Left ventricle myocardium inferior (tissue), 1 donor: ENCODE measurements at regions not wholly inside any gene's neighbourhood (a gene's known extent, or its start where the extent isn't known, plus 50 kb on each side); places are given as distances from the start of the nearest gene placed in this dataset.
"Not testable (repeated sequence)": the region's sequence is repeated elsewhere in the genome, so short reads cannot be mapped to it uniquely, and the experiment has no call there.

Experiments used
- DNase-seq: peaks from one replicate; pipeline ENCODE4 v3.0.0-alpha.2; 2020
- H3K27ac ChIP-seq: fragments of 200-600 bp; replicated peaks from 2 replicates; pipeline ENCODE4 v1.8.0; 2021
- H3K27me3 ChIP-seq: fragments of 200-600 bp; 2 replicates; pipeline ENCODE4 v1.8.0; 2021; ENCODE audit warnings: low read depth
- H3K36me3 ChIP-seq: fragments of 200-600 bp; 2 replicates; pipeline ENCODE4 v1.8.0; 2021
- H3K4me1 ChIP-seq: fragments of 200-600 bp; 2 replicates; pipeline ENCODE4 v1.8.0; 2021
- H3K4me3 ChIP-seq: fragments of 200-600 bp; 2 replicates; pipeline ENCODE4 v1.8.0; 2021; ENCODE audit warnings: mild to moderate bottlenecking, moderate library complexity
- H3K9me3 ChIP-seq: fragments of 200-600 bp; replicated peaks from 2 replicates; pipeline ENCODE4 v1.8.0; 2021
- CTCF ChIP-seq: fragments of 200-600 bp; IDR thresholded peaks from 2 replicates; pipeline ENCODE4 v1.8.0; 2021; ENCODE audit warnings: antibody characterized with exemption, mild to moderate bottlenecking, borderline replicate concordance
- intact Hi-C: fragments of 100-400 bp; cut with micrococcal nuclease; formaldehyde crosslinking; loops from one replicate; pipeline ENCODE4 v1.11.0; 2022
- donor health status: DM: no; HTN: yes; CAD: no; lungs with severe emphysema.

GRCh38 chr4:155060873-155061272 is 147.6 kb upstream of the NPY2R start:
- Histone ChIP-seq H3K4me3 (no peak overlapping the region), H3K36me3 (no peaks in the 10 kb centered on the region), H3K9me3 (no peaks in the 10 kb centered on the region), H3K27me3 (no peaks in the 10 kb centered on the region), H3K27ac (no peak overlapping the region), H3K4me1 (no peaks in the 10 kb centered on the region)
- TF ChIP-seq CTCF, result no peak
- intact Hi-C loops, result no loop called here
- no peak for DNase-seq

- H3K36me3 ChIP-seq, result no peaks in the 10 kb centered on the region
- intact Hi-C loops, result no loop called here
- no peak for TF ChIP-seq CTCF
These were observed 145.5 kb upstream of the NPY2R start for GRCh38 chr4:155062948-155063347.

GRCh38 chr4:155064934-155065333 is 143.5 kb upstream of the NPY2R start:
- H3K4me3 ChIP-seq, H3K27me3 ChIP-seq, H3K27ac ChIP-seq, DNase-seq, intact Hi-C loops, H3K9me3 ChIP-seq, H3K36me3 ChIP-seq, H3K4me1 ChIP-seq: not testable (repeated sequence)

More at GRCh38 chr4:155062948-155063347, 145.5 kb upstream of the NPY2R start:
- DNase-seq, result no peak
- no peak overlapping the region for H3K4me3 ChIP-seq
- no peaks in the 10 kb centered on the region for H3K9me3 ChIP-seq
- no peak overlapping the region for H3K27ac ChIP-seq
- no peaks in the 10 kb centered on the region for H3K4me1 ChIP-seq
- no peaks in the 10 kb centered on the region for H3K27me3 ChIP-seq

- DNase-seq, result no peak
- H3K27me3 ChIP-seq, result no peaks in the 10 kb centered on the region
- no peaks in the 10 kb centered on the region for H3K9me3 ChIP-seq
- intact Hi-C loops, result no loop called here
- no peaks in the 10 kb centered on the region for H3K4me1 ChIP-seq
- no peak overlapping the region for H3K27ac ChIP-seq
- no peak for TF ChIP-seq CTCF
- no peak overlapping the region for H3K4me3 ChIP-seq
- H3K36me3 ChIP-seq, result no peaks in the 10 kb centered on the region
These were observed 141.6 kb upstream of the NPY2R start for GRCh38 chr4:155066871-155067270.

GRCh38 chr4:155071962-155072361 is 136.5 kb upstream of the NPY2R start:
- intact Hi-C loops, result no loop called here
- no peak for TF ChIP-seq CTCF
- Histone ChIP-seq H3K9me3 (no peaks in the 10 kb centered on the region), H3K4me3 (no peak overlapping the region), H3K4me1 (no peaks in the 10 kb centered on the region), H3K27ac (no peak overlapping the region), H3K27me3 (no peaks in the 10 kb centered on the region), H3K36me3 (no peaks in the 10 kb centered on the region)
- no peak for DNase-seq

- no peaks in the 10 kb centered on the region for H3K36me3 ChIP-seq
- DNase-seq, result no peak
- no peaks in the 10 kb centered on the region for H3K27me3 ChIP-seq
- no peaks in the 10 kb centered on the region for H3K9me3 ChIP-seq
- no peak overlapping the region for H3K4me3 ChIP-seq
- no peak for TF ChIP-seq CTCF
- H3K4me1 ChIP-seq, result no peaks in the 10 kb centered on the region
- intact Hi-C loops, result no loop called here
- no peak overlapping the region for H3K27ac ChIP-seq
These were observed 136.0 kb upstream of the NPY2R start for GRCh38 chr4:155072417-155072816.
